NCI-H146 treated with DMSO at 0.1 percent for 48 hours (cell line): ENCODE measurements at regions not wholly inside any gene's neighbourhood (a gene's known extent, or its start where the extent isn't known, plus 50 kb on each side); places are given as distances from the start of the nearest gene placed in this dataset.
"Not testable (repeated sequence)": the region's sequence is repeated elsewhere in the genome, so short reads cannot be mapped to it uniquely, and the experiment has no call there.

Experiments used
- DNase-seq: peaks from one replicate; lab custom pipeline; 2025; ENCODE audit not compliant: unreplicated experiment; lab: John Stamatoyannopoulos, UW

- DNase-seq: no peak
Measured at GRCh38 chr6:14589175-14589574, 471.6 kb downstream of the CD83 start.

- DNase-seq: no peak
Measured at GRCh38 chr6:14590586-14590985, 473.0 kb downstream of the CD83 start.

- no peak for DNase-seq
Measured at GRCh38 chr6:14591998-14592397, 474.4 kb downstream of the CD83 start.

- no peak for DNase-seq
Measured at GRCh38 chr6:14593286-14593685, 475.7 kb downstream of the CD83 start.

GRCh38 chr6:14595751-14596150, 478.2 kb downstream of the CD83 start:
- no peak for DNase-seq

GRCh38 chr6:14596410-14596809, 478.8 kb downstream of the CD83 start:
- no peak for DNase-seq

GRCh38 chr6:14597090-14597489, 479.5 kb downstream of the CD83 start:
- DNase-seq: no peak

- no peak for DNase-seq
Measured at GRCh38 chr6:14598017-14598864, 480.7 kb downstream of the CD83 start.

GRCh38 chr6:14600306-14600705, 482.7 kb downstream of the CD83 start:
- not testable (repeated sequence) for DNase-seq

- DNase-seq: peak; percentile 78
Measured at GRCh38 chr6:14601490-14601889, 483.9 kb downstream of the CD83 start.

GRCh38 chr6:14606353-14606752, 488.8 kb downstream of the CD83 start:
- DNase-seq: no peak

- no peak for DNase-seq
Measured at GRCh38 chr6:14610141-14610540, 492.6 kb downstream of the CD83 start.

- no peak for DNase-seq
Measured at GRCh38 chr6:14612016-14612980, 494.7 kb downstream of the CD83 start.

- DNase-seq: no peak
Measured at GRCh38 chr6:14614631-14615030, 497.1 kb downstream of the CD83 start.

GRCh38 chr6:14616656-14617055, 499.1 kb downstream of the CD83 start:
- DNase-seq: no peak

- DNase-seq: no peak
Measured at GRCh38 chr6:14618759-14619418, 501.3 kb downstream of the CD83 start.

GRCh38 chr6:14619419-14619781, 501.8 kb downstream of the CD83 start:
- DNase-seq: no peak

GRCh38 chr6:14620522-14620921, 502.9 kb downstream of the CD83 start:
- DNase-seq: no peak

- no peak for DNase-seq
Measured at GRCh38 chr6:14621518-14621917, 503.9 kb downstream of the CD83 start.

- no peak for DNase-seq
Measured at GRCh38 chr6:14622085-14622484, 504.5 kb downstream of the CD83 start.

GRCh38 chr6:14622909-14623505, 505.4 kb downstream of the CD83 start:
- no peak for DNase-seq
